Adrenal gland (tissue), 9 donors: ENCODE measurements at regions not wholly inside any gene's neighbourhood (a gene's known extent, or its start where the extent isn't known, plus 50 kb on each side); places are given as distances from the start of the nearest gene placed in this dataset.
A peak's percentile ranks its signal among the peaks of the same experiment; 100 is the strongest.

Experiments
- DNase-seq, 7 donors: peaks; one replicate each; pipeline ENCODE4 v3.0.0-alpha.2; 2019 to 2020
- H3K27ac ChIP-seq, 5 donors: fragments of 200-600 bp; sonication (generic) in 4 of 5; 1 replicate in 3 of 5; 2 replicates in 2 of 5; pipeline versions ENCODE4 v1.5.1 to v1.8.0; 2016 to 2020; ENCODE audit warnings: mild to moderate bottlenecking in 1 of 5
- H3K27me3 ChIP-seq: fragments of 200-600 bp; 2 replicates; pipeline ENCODE4 v1.8.0; 2021
- H3K36me3 ChIP-seq, 2 donors: fragments of 200-600 bp; replicated peaks in 1 of 2; 1 replicate in 1 of 2; 2 replicates in 1 of 2; pipeline versions ENCODE4 v1.5.1 to v1.8.0; 2018 to 2022
- H3K4me1 ChIP-seq, 2 donors: fragments of 200-600 bp; replicated peaks in 1 of 2; 1 replicate in 1 of 2; 2 replicates in 1 of 2; pipeline versions ENCODE4 v1.5.1 to v1.8.0; 2018 to 2021
- H3K4me3 ChIP-seq, 4 donors: fragments of 200-600 bp; sonication (generic) in 3 of 4; one replicate each; pipeline ENCODE4 v1.5.1; 2016 to 2018
- H3K9me3 ChIP-seq, 3 donors: fragments of 200-600 bp; sonication (generic) in 1 of 3; replicated peaks in 1 of 3; 1 replicate in 2 of 3; 2 replicates in 1 of 3; pipeline versions ENCODE4 v1.5.1 to v1.8.0; 2016 to 2021
- POLR2A ChIP-seq, 2 donors: fragments of 450-650 bp; IDR thresholded peaks; one replicate each; pipeline ENCODE4 v1.6.1; 2017; ENCODE audit warnings: antibody characterized with exemption in 2 of 2, mild to moderate bottlenecking in 2 of 2, moderate library complexity in 1 of 2
- WGBS, 4 donors: extraction: QIAGEN DNeasy Blood & Tissue Kit in 2 of 4; methylation state at CpG; one replicate each; pipeline versions ENCODE4 v1.1.5 to v1.1.7; 2013 to 2017; 5-methylcytosine and 5-hydroxymethylcytosine counted together
- intact Hi-C, 2 donors: fragments of 100-400 bp; cut with DNase I; formaldehyde crosslinking; loops; one replicate each; pipeline versions ENCODE4 v1.14.1 to v1.15.0; 2022 to 2023
- TF ChIP-seq, protein P1 (sequence below), 6 experiments: fragments of 450-650 bp in 4 of 6; fragments of 200-600 bp in 2 of 6; sonication (generic) in 1 of 6; IDR thresholded peaks; 1 replicate in 5 of 6; 2 replicates in 1 of 6; pipeline versions ENCODE4 v1.5.1 to v1.8.0; 2016 to 2021; ENCODE audit warnings: antibody characterized with exemption in 6 of 6, mild to moderate bottlenecking in 2 of 6, moderate library complexity in 1 of 6
- donor health status: healthy with polysubstance abuse.
- donor health status: Bipolar disorder and iron deficiency.
- donor health status: DM: yes; HTN: yes; CAD: no.
- donor health status: DM: no; HTN: no; CAD: no.
- donor health status: DM: no; HTN: no; CAD: no.

DNA sequence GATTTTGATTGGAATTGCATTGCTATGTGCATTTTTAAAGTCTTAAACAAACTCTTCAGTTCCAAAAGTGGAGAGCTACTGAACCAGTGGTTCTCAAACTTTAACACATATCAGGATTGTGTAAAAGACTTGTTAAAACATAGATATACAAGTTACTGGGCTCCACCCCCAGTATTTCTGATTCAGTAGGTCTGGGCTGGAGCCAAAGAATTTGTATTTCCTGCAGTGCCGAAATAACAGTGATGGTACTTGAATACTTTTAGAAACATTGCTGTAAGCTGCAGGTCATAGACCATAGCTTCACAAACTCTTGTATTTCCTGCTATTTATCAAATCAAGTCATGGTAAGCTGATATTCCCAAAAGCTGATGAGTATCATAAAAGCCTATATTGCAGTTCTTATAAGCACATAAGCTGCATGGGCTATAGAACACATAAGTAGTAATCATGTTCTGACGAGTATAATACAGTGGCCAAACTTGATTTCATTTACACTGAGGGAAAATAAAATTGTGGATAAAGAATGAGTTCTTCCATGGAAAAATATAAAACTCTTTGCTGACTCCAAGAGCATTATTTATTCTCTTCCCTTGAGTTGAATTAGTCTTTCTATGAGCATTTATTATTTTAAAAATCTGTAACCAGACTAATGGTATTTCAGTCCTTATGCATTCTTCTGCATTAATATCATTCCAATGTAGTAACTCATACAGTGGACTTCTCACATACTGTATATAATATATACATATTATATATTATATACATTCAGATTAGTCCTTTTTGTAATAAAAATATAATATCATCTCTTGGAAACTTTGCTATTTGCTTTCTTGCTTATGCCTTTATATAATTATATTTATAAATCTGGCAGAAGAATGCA is 550.5 kb upstream of the AGTR1 start:
- H3K36me3 ChIP-seq = no peaks in the 10 kb centered on the region
- H3K4me3 ChIP-seq = no peak overlapping the region
- H3K4me1 ChIP-seq = peaks cover 0 to 3% of the 10 kb centered on the region in 2 donors
- DNase-seq = peak in 1 of 7 donors; percentile 6
- TF ChIP-seq POLR2A (IDR thresholded peaks at IDR 0.05) = no peak
- TF ChIP-seq, protein P1, sequence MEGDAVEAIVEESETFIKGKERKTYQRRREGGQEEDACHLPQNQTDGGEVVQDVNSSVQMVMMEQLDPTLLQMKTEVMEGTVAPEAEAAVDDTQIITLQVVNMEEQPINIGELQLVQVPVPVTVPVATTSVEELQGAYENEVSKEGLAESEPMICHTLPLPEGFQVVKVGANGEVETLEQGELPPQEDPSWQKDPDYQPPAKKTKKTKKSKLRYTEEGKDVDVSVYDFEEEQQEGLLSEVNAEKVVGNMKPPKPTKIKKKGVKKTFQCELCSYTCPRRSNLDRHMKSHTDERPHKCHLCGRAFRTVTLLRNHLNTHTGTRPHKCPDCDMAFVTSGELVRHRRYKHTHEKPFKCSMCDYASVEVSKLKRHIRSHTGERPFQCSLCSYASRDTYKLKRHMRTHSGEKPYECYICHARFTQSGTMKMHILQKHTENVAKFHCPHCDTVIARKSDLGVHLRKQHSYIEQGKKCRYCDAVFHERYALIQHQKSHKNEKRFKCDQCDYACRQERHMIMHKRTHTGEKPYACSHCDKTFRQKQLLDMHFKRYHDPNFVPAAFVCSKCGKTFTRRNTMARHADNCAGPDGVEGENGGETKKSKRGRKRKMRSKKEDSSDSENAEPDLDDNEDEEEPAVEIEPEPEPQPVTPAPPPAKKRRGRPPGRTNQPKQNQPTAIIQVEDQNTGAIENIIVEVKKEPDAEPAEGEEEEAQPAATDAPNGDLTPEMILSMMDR (IDR thresholded peaks at IDR 0.05) = no peak
- 39 to 50% (median 47%) methylated on average over 2 of the region's 2 CpGs for WGBS, 4 donors
- intact Hi-C loops = no loop called here
- H3K9me3 ChIP-seq = no peaks in the 10 kb centered on the region
- no peak overlapping the region for H3K27ac ChIP-seq
- H3K27me3 ChIP-seq = no peaks in the 10 kb centered on the region

DNA sequence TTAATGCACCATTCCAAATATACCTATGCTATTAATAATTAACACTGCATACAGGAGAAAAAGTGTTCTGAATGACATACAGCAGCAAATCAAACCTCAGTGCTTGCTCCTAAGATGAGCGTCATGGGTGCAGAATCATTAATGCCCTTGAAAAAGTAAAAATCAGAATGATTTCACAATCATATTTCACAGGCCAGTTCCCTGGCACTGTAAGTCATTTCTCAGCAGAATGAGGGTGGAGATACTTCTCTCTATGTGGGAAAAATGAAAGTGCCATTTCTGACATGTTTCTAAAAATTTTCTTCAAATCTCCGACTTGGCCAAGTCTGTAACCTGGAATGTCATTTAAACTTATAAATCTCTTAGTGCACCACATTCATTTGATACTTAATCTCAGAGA is 549.8 kb upstream of the AGTR1 start:
- intact Hi-C loops = no loop called here
- Histone ChIP-seq H3K4me3 (no peak overlapping the region), H3K9me3 (no peaks in the 10 kb centered on the region), H3K27ac (no peak overlapping the region), H3K27me3 (no peaks in the 10 kb centered on the region), H3K4me1 (peaks cover 0 to 3% of the 10 kb centered on the region in 2 donors), H3K36me3 (no peaks in the 10 kb centered on the region)
- DNase-seq = no peak
- WGBS, 4 donors = 37 to 59% (median 55%) methylated on average over 2 of the region's 2 CpGs
- no peak for TF ChIP-seq POLR2A (IDR thresholded peaks at IDR 0.05)
- TF ChIP-seq, protein P1 (IDR thresholded peaks at IDR 0.05) = no peak

DNA sequence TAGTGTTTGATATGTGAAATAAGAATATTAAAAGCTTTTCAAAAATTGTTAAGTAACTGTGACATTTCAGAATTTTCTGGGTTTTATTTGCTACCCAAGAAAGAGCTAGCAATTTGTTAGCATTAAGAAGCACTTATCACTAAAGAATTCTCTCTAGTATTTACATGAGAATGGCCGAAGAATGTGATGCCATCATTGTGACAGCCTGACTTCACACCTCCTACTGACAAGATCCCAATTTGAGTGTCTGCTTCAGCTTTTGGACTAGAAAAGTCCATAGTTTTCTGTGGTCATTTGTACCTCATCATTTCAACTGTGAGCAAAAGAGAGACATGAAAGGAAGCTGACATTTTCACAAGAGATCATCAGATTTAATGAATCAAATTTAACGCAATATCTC is 548.1 kb upstream of the AGTR1 start:
- DNase-seq = no peak
- 67 to 88% (median 77%) methylated on average over 2 of the region's 2 CpGs for WGBS, 4 donors
- Histone ChIP-seq H3K36me3 (no peaks in the 10 kb centered on the region), H3K27ac (no peak overlapping the region), H3K27me3 (no peaks in the 10 kb centered on the region), H3K4me3 (no peak overlapping the region), H3K9me3 (no peaks in the 10 kb centered on the region), H3K4me1 (peaks cover 0 to 3% of the 10 kb centered on the region in 2 donors)
- no peak for TF ChIP-seq POLR2A (IDR thresholded peaks at IDR 0.05)
- TF ChIP-seq, protein P1 (IDR thresholded peaks at IDR 0.05) = no peak
- intact Hi-C loops = no loop called here

DNA sequence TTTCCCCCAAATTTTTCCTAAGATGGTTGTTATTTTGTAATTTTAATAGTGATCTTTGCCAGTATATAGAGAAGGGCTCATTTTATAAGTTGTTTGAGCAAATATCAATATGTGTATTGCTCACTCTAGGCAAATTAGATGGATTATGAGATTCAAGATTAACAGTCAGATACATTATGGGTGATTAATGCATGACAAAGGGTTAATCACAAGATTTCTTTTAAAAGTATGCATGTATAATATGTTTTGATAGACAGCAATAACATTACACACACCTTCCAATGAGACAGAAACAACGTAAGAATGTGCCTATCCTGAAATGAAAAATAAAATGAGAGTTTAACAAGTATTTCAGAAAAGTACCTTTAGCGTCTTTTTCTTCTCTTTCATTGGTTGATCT is 547.6 kb upstream of the AGTR1 start:
- no peaks in the 10 kb centered on the region for H3K9me3 ChIP-seq
- no peaks in the 10 kb centered on the region for H3K36me3 ChIP-seq
- TF ChIP-seq, protein P1 (IDR thresholded peaks at IDR 0.05) = no peak
- TF ChIP-seq POLR2A (IDR thresholded peaks at IDR 0.05) = no peak
- intact Hi-C loops = no loop called here
- no peak overlapping the region for H3K27ac ChIP-seq
- no peak overlapping the region for H3K4me3 ChIP-seq
- H3K27me3 ChIP-seq = no peaks in the 10 kb centered on the region
- 75 to 88% (median 85%) methylated on average over 2 of the region's 2 CpGs for WGBS, 4 donors
- no peak for DNase-seq
- peaks cover 0 to 3% of the 10 kb centered on the region in 2 donors for H3K4me1 ChIP-seq
